Endodermal cell (in vitro differentiated cells): ENCODE measurements at regions not wholly inside any gene's neighbourhood (a gene's known extent, or its start where the extent isn't known, plus 50 kb on each side); places are given as distances from the start of the nearest gene placed in this dataset.
A peak's percentile ranks its signal among the peaks of the same experiment; 100 is the strongest.

ENCODE experiments used
- DNase-seq: peaks from one replicate; pipeline ENCODE4 v3.0.0-alpha.2; 2017
- H3K27ac ChIP-seq: 2 replicates; pipeline ENCODE4 v1.5.1; 2013; ENCODE audit warnings: mild to moderate bottlenecking, low read depth, low read length, moderate library complexity
- H3K27me3 ChIP-seq: 2 replicates; pipeline ENCODE4 v1.6.1; 2013; ENCODE audit warnings: mild to moderate bottlenecking, low read length, moderate library complexity; ENCODE audit not compliant: insufficient read depth, control insufficient read depth, poor library complexity, severe bottlenecking
- H3K36me3 ChIP-seq: 2 replicates; pipeline ENCODE4 v1.7.0; 2013; ENCODE audit warnings: mild to moderate bottlenecking, low read length, moderate library complexity; ENCODE audit not compliant: control insufficient read depth, insufficient read depth
- H3K4me1 ChIP-seq: one replicate; pipeline ENCODE4 v1.7.0; 2013; ENCODE audit warnings: low read length; ENCODE audit not compliant: control insufficient read depth, insufficient read depth
- H3K4me3 ChIP-seq: 2 replicates; pipeline ENCODE4 v1.5.1; 2013; ENCODE audit warnings: mild to moderate bottlenecking, low read length, moderate library complexity
- H3K9ac ChIP-seq: 2 replicates; pipeline ENCODE4 v1.6.1; 2013; ENCODE audit warnings: mild to moderate bottlenecking, low read length, moderate library complexity; ENCODE audit not compliant: poor library complexity, severe bottlenecking; ENCODE audit errors: extremely low read depth
- H3K9me3 ChIP-seq: 2 replicates; pipeline ENCODE4 v1.6.1; 2013; ENCODE audit warnings: mild to moderate bottlenecking, low read length, moderate library complexity; ENCODE audit not compliant: control insufficient read depth
- H3K27ac Mint-ChIP-seq: 2 replicates; pipeline ENCODE4 v1.8.0; 2020; ENCODE audit warnings: mixed read lengths
- H3K27me3 Mint-ChIP-seq: 2 replicates; pipeline ENCODE4 v1.8.0; 2021; ENCODE audit warnings: mild to moderate bottlenecking, mixed read lengths; ENCODE audit not compliant: insufficient read depth
- H3K36me3 Mint-ChIP-seq: 2 replicates; pipeline ENCODE4 v1.8.0; 2020; ENCODE audit warnings: low read depth, mixed read lengths
- H3K4me1 Mint-ChIP-seq: 2 replicates; pipeline ENCODE4 v1.8.0; 2020; ENCODE audit warnings: mixed read lengths
- H3K4me3 Mint-ChIP-seq: 2 replicates; pipeline ENCODE4 v1.8.0; 2020; ENCODE audit warnings: mild to moderate bottlenecking, moderate library complexity, mixed read lengths
- H3K9me3 Mint-ChIP-seq: 2 replicates; pipeline ENCODE4 v1.8.0; 2020; ENCODE audit warnings: mild to moderate bottlenecking, mixed read lengths
- WGBS, 2 experiments: methylation state at CpG; one replicate each; pipeline versions ENCODE4 v1.1.5 to v1.1.7; 2013; ENCODE audit warnings: missing lambda C conversion rate in 2 of 2, mixed read lengths in 1 of 2; ENCODE audit not compliant: insufficient coverage in 1 of 2, insufficient read length in 1 of 2; 5-methylcytosine and 5-hydroxymethylcytosine counted together
- TF ChIP-seq, protein P1 (sequence below): fragments of 200-600 bp; sonication (generic); conservative IDR thresholded peaks from 2 replicates; pipeline ENCODE4 v1.5.0; 2021; ENCODE audit warnings: antibody characterized with exemption, mild to moderate bottlenecking

DNA sequence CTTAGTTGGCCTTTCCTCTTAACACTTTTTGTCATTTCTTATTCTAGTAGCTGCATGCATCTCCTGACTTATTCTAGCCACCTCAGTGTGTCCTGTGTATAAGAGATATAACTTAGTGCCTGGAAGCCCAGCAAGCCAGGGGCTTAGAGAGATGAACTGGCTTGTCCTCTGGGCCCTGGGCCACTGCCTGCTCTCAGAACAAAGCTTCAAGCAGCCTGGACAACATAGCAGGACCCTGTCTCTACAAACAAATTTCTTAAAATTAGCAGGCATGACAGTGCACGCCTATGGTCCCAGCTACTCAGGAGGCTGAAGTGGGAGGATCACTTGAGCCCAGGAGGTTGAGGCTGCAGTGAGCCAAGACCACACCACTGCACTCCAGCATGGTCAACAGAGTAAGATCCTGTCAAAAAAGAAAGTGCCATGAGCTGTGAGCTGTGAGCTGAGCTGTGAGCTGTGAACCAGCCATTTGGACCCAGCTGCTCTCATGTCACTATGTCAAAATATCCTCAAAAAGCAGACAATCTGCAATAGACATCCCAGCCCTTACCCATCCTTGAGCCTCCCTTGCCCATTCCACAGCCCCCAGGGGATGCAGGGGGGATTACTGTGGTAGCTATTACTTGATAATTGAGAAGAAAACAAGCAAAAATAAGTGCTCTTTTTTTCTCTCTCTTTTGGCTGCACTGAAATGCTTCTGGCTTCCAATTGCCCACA is 174.5 kb downstream of the OPA1 start:
- Mint-ChIP-seq H3K27ac (no peak overlapping the region), H3K9me3 (peaks cover 6% of the 10 kb centered on the region), H3K4me1 (peaks cover 3% of the 10 kb centered on the region), H3K4me3 (no peak overlapping the region), H3K36me3 (no peaks in the 10 kb centered on the region), H3K27me3 (no peaks in the 10 kb centered on the region)
- Histone ChIP-seq H3K9me3 (no peaks in the 10 kb centered on the region), H3K4me3 (no peak overlapping the region), H3K27me3 (no peaks in the 10 kb centered on the region), H3K9ac (no peak overlapping the region), H3K27ac (no peak overlapping the region), H3K4me1 (no peaks in the 10 kb centered on the region), H3K36me3 (no peaks in the 10 kb centered on the region)
- WGBS, 2 experiments = 83 to 94% methylated on average over 1 of the region's 1 CpG
- DNase-seq = peak; percentile 25
- TF ChIP-seq, protein P1, sequence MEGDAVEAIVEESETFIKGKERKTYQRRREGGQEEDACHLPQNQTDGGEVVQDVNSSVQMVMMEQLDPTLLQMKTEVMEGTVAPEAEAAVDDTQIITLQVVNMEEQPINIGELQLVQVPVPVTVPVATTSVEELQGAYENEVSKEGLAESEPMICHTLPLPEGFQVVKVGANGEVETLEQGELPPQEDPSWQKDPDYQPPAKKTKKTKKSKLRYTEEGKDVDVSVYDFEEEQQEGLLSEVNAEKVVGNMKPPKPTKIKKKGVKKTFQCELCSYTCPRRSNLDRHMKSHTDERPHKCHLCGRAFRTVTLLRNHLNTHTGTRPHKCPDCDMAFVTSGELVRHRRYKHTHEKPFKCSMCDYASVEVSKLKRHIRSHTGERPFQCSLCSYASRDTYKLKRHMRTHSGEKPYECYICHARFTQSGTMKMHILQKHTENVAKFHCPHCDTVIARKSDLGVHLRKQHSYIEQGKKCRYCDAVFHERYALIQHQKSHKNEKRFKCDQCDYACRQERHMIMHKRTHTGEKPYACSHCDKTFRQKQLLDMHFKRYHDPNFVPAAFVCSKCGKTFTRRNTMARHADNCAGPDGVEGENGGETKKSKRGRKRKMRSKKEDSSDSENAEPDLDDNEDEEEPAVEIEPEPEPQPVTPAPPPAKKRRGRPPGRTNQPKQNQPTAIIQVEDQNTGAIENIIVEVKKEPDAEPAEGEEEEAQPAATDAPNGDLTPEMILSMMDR = no peak

DNA sequence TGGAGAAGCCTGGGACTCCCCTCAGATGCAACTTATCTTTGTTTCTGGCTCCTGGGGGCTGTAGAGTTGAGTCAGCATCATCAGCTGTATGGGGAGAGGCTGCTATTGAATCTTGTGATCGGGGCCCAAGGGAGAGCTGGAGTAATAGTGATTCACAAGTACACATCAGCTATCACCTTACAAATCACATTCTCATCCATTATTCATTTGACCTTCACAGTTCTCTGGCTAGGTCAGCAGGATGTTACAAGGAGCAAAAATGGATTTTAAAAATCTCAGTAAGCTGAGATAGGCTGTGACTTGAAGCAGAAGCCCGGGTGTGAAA is 175.0 kb downstream of the OPA1 start:
- no peaks in the 10 kb centered on the region for H3K27me3 Mint-ChIP-seq
- no peak overlapping the region for H3K4me3 ChIP-seq
- no peaks in the 10 kb centered on the region for H3K4me1 ChIP-seq
- no peaks in the 10 kb centered on the region for H3K27me3 ChIP-seq
- H3K27ac Mint-ChIP-seq = no peak overlapping the region
- no peak overlapping the region for H3K9ac ChIP-seq
- DNase-seq = peak; percentile 10
- no peaks in the 10 kb centered on the region for H3K9me3 ChIP-seq
- peaks cover 3% of the 10 kb centered on the region for H3K4me1 Mint-ChIP-seq
- H3K36me3 ChIP-seq = no peaks in the 10 kb centered on the region
- no peaks in the 10 kb centered on the region for H3K36me3 Mint-ChIP-seq
- TF ChIP-seq, protein P1 = no peak
- H3K27ac ChIP-seq = no peak overlapping the region
- 95 to 100% methylated on average over 1 to 2 of the region's 2 CpGs for WGBS, 2 experiments
- no peak overlapping the region for H3K4me3 Mint-ChIP-seq
- H3K9me3 Mint-ChIP-seq = peaks cover 6% of the 10 kb centered on the region

DNA sequence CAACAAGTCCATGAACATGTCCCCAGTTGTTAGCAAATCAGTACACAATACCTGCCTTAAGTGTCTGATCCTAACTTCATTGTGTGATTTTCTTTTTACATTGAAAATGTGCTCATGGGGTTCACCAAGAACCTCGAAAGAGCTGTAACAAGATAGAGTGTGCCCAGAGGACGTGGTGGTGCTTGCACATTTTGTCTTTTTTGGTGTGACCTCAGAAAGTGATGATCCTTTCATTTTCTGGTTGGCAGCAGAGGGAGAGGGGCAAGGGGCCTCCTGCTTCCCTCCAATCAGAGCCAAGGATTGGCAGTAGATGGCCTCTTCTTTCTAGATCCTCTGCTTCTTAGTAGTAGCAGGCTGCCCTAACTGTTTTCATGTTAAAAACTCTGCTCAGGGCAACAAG is 176.4 kb downstream of the OPA1 start:
- Histone ChIP-seq H3K9ac (no peak overlapping the region), H3K4me3 (no peak overlapping the region), H3K27ac (no peak overlapping the region), H3K27me3 (no peaks in the 10 kb centered on the region), H3K9me3 (no peaks in the 10 kb centered on the region), H3K4me1 (no peaks in the 10 kb centered on the region), H3K36me3 (no peaks in the 10 kb centered on the region)
- no peak overlapping the region for H3K27ac Mint-ChIP-seq
- peaks cover 4% of the 10 kb centered on the region for H3K9me3 Mint-ChIP-seq
- WGBS, 2 experiments = 83% methylated on average over 2 of the region's 2 CpGs; no CpG with 5 or more reads in 1 of the 2 experiments
- DNase-seq = no peak
- H3K4me1 Mint-ChIP-seq = peaks cover 9% of the 10 kb centered on the region
- H3K27me3 Mint-ChIP-seq = no peaks in the 10 kb centered on the region
- H3K36me3 Mint-ChIP-seq = no peaks in the 10 kb centered on the region
- TF ChIP-seq, protein P1 = no peak
- no peak overlapping the region for H3K4me3 Mint-ChIP-seq
